ENCODE measurements at regions not wholly inside any gene's neighbourhood (a gene's known extent, or its start where the extent isn't known, plus 50 kb on each side); places are given as distances from the start of the nearest gene placed in this dataset.

- Histone ChIP-seq H3K27ac (ENCODE audit: low read depth, low read length, poor library complexity, severe bottlenecking) (no peak overlapping the region), H3K79me2 (ENCODE audit: insufficient read depth, low read length) (no peaks in the 10 kb centered on the region), H3K4me1 (ENCODE audit: insufficient read depth, low read length, severe bottlenecking) (no peaks in the 10 kb centered on the region), H3F3A (ENCODE audit: insufficient read depth, low read length) (no peaks in the 10 kb centered on the region), H2AFZ (ENCODE audit: low read length) (no peak overlapping the region), H3K9ac (ENCODE audit: low read length) (no peak overlapping the region), H3K9me2 (ENCODE audit: low read depth, low read length) (no peaks in the 10 kb centered on the region), H3K9me3 (ENCODE audit: low read length) (no peaks in the 10 kb centered on the region), H3K27me3 (ENCODE audit: insufficient read depth, low read length) (no peaks in the 10 kb centered on the region), H3K36me3 (ENCODE audit: insufficient read depth, low read length) (no peaks in the 10 kb centered on the region), H4K20me1 (ENCODE audit: insufficient read depth, low read length) (no peaks in the 10 kb centered on the region), H3K4me2 (ENCODE audit: low read length) (no peak overlapping the region), H3K4me3 (ENCODE audit: low read depth, low read length, poor library complexity, severe bottlenecking) (no peak overlapping the region)
- TF ChIP-seq CTCF (IDR thresholded peaks at IDR 0.05; ENCODE audit: low read length) (no peak), EZH2 (IDR thresholded peaks at IDR 0.05; ENCODE audit: borderline replicate concordance, low read length) (no peak)
These were observed 408.4 kb downstream of the ARAP2 start for GRCh38 chr4:35835893-35836292.

- H2AFZ ChIP-seq (ENCODE audit: low read length), result no peak overlapping the region
- no peaks in the 10 kb centered on the region for H3K27me3 ChIP-seq (ENCODE audit: insufficient read depth, low read length)
- H3K9me3 ChIP-seq (ENCODE audit: low read length), result no peaks in the 10 kb centered on the region
- H3K4me3 ChIP-seq (ENCODE audit: low read depth, low read length, poor library complexity, severe bottlenecking), result no peak overlapping the region
- no peaks in the 10 kb centered on the region for H4K20me1 ChIP-seq (ENCODE audit: insufficient read depth, low read length)
- no peaks in the 10 kb centered on the region for H3K9me2 ChIP-seq (ENCODE audit: low read depth, low read length)
- no peak overlapping the region for H3K9ac ChIP-seq (ENCODE audit: low read length)
- no peaks in the 10 kb centered on the region for H3K36me3 ChIP-seq (ENCODE audit: insufficient read depth, low read length)
- no peak overlapping the region for H3K4me2 ChIP-seq (ENCODE audit: low read length)
- H3F3A ChIP-seq (ENCODE audit: insufficient read depth, low read length), result no peaks in the 10 kb centered on the region
- TF ChIP-seq EZH2 (IDR thresholded peaks at IDR 0.05; ENCODE audit: borderline replicate concordance, low read length) (no peak), CTCF (IDR thresholded peaks at IDR 0.05; ENCODE audit: low read length) (no peak)
- no peak overlapping the region for H3K27ac ChIP-seq (ENCODE audit: low read depth, low read length, poor library complexity, severe bottlenecking)
- no peaks in the 10 kb centered on the region for H3K79me2 ChIP-seq (ENCODE audit: insufficient read depth, low read length)
- no peaks in the 10 kb centered on the region for H3K4me1 ChIP-seq (ENCODE audit: insufficient read depth, low read length, severe bottlenecking)
These were observed 407.7 kb downstream of the ARAP2 start for GRCh38 chr4:35836596-35836995.

- H3F3A ChIP-seq (ENCODE audit: insufficient read depth, low read length), result no peaks in the 10 kb centered on the region
These were observed 377.3 kb downstream of the ARAP2 start for GRCh38 chr4:35867057-35867456.

More at GRCh38 chr4:35867057-35867456, 377.3 kb downstream of the ARAP2 start:
- Histone ChIP-seq H3K9ac (ENCODE audit: low read length) (no peak overlapping the region), H3K27ac (ENCODE audit: low read depth, low read length, poor library complexity, severe bottlenecking) (no peak overlapping the region), H3K9me3 (ENCODE audit: low read length) (no peaks in the 10 kb centered on the region), H4K20me1 (ENCODE audit: insufficient read depth, low read length) (no peaks in the 10 kb centered on the region), H2AFZ (ENCODE audit: low read length) (no peak overlapping the region), H3K79me2 (ENCODE audit: insufficient read depth, low read length) (no peaks in the 10 kb centered on the region), H3K4me2 (ENCODE audit: low read length) (no peak overlapping the region), H3K36me3 (ENCODE audit: insufficient read depth, low read length) (no peaks in the 10 kb centered on the region), H3K27me3 (ENCODE audit: insufficient read depth, low read length) (no peaks in the 10 kb centered on the region), H3K9me2 (ENCODE audit: low read depth, low read length) (no peaks in the 10 kb centered on the region), H3K4me3 (ENCODE audit: low read depth, low read length, poor library complexity, severe bottlenecking) (no peak overlapping the region), H3K4me1 (ENCODE audit: insufficient read depth, low read length, severe bottlenecking) (no peaks in the 10 kb centered on the region)
- TF ChIP-seq EZH2 (IDR thresholded peaks at IDR 0.05; ENCODE audit: borderline replicate concordance, low read length), result no peak
- no peak for TF ChIP-seq CTCF (IDR thresholded peaks at IDR 0.05; ENCODE audit: low read length)

Measured in OCI-LY1 (cell line).